GM13976 (cell line): ENCODE measurements at regions not wholly inside any gene's neighbourhood (a gene's known extent, or its start where the extent isn't known, plus 50 kb on each side); places are given as distances from the start of the nearest gene placed in this dataset.

Source experiments
- DNase-seq: peaks from one replicate; pipeline ENCODE4 v3.0.0; 2012; ENCODE audit warnings: low spot score
- in situ Hi-C: fragments of 300-500 bp; cut with MboI; formaldehyde crosslinking; loops from one replicate; pipeline ENCODE4 v1.12.0; 2022; ENCODE audit warnings: low sequenced_read_pairs, mixed read lengths, inconsistent platforms; ENCODE audit not compliant: unreplicated experiment
- TF ChIP-seq, protein P1 (sequence below): IDR thresholded peaks from 2 replicates; pipeline ENCODE4 v1.5.1; 2012; ENCODE audit warnings: borderline replicate concordance, mild to moderate bottlenecking; ENCODE audit not compliant: insufficient read depth; ENCODE audit errors: extremely low read depth, missing control alignments, control extremely low read depth

DNA sequence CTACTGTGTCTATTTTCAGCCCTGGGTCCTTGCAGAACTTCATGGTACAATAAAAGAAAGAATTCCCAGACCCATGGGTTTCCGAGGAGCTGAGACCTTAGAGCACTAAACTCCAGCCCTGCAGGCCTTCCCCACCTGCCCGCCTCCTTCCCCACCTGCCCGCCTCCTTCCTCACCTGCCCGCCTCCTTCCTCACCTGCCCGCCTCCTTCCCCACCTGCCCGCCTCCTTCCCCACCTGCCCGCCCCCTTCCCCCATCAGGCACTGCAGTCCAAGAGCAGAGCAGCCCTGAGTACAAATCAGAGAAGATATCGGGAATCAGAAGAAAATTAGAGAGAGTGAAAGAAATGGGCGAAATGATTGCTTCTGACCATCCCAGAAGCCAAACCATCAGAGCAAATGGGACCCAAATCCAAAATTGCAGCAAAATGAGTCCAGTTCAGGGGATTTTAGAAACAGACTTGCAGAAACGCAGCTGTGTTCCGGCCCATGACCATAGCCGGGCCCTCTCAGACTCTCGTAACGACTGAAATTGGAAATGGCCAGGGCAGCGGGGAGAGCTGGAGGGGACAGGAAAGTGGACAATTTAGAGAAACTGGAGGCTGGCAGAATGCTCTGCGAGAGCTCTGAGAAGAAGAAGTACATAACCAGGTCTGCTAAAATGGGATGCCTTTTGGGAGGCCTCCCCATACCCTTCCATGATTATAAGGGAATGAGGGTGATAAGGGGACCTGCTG lies 568.4 kb downstream of the TCERG1L start:
- in situ Hi-C loops, result no loop called here
- TF ChIP-seq, protein P1, sequence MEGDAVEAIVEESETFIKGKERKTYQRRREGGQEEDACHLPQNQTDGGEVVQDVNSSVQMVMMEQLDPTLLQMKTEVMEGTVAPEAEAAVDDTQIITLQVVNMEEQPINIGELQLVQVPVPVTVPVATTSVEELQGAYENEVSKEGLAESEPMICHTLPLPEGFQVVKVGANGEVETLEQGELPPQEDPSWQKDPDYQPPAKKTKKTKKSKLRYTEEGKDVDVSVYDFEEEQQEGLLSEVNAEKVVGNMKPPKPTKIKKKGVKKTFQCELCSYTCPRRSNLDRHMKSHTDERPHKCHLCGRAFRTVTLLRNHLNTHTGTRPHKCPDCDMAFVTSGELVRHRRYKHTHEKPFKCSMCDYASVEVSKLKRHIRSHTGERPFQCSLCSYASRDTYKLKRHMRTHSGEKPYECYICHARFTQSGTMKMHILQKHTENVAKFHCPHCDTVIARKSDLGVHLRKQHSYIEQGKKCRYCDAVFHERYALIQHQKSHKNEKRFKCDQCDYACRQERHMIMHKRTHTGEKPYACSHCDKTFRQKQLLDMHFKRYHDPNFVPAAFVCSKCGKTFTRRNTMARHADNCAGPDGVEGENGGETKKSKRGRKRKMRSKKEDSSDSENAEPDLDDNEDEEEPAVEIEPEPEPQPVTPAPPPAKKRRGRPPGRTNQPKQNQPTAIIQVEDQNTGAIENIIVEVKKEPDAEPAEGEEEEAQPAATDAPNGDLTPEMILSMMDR, result no peak
- DNase-seq, result no peak

DNA sequence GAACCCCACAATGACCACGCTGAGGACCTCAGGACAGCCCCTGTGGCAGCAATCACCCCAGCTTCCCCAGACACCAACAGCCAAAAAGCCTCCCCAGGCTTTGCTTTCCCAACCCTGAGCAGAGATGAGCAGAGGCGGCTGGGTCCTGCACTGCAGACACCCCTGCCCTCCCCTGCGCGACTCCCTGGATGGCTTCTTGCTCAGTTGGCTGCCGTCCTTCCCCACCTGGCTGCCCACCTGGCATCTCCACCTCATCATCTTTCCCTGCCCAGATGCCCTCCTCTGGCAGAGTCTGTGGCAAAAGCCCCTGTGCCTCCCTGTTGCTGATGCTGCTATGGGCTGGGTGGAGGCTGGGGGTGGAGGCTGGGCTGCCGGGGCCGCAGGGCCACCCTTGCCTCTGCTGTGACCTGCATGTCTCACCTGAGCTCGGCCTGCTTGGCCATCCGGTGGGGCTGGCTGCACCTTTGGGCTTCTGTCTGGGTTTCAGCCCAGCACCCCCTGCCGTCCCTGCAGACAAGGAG lies 567.7 kb downstream of the TCERG1L start:
- in situ Hi-C loops, result no loop called here
- TF ChIP-seq, protein P1, result no peak
- no peak for DNase-seq

- TF ChIP-seq, protein P1, result no peak
- DNase-seq, result no peak
- in situ Hi-C loops, result no loop called here
These were observed 566.9 kb downstream of the TCERG1L start for GRCh38 chr10:130744631-130745030.

DNA sequence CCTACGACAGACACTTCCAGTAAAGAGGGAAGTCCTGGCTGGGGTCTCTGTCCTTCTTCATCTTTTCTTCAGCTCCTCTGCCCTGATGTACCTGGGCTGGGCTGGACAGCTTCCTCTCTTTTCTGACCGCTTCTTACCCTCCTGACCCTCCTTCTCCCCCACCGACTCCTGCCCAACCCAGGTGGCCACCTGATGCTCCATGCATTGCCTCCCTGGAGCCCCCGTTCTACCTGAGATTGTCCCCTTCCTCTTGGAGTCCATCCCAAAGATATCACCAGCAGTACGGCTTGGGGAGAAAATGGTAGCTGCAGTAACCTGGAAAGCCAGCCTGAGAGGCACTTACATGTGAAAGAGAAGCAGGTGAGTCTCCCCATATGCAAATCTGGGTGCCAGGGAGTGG lies 566.3 kb downstream of the TCERG1L start:
- TF ChIP-seq, protein P1, result no peak
- DNase-seq, result no peak
- in situ Hi-C loops, result no loop called here

DNA sequence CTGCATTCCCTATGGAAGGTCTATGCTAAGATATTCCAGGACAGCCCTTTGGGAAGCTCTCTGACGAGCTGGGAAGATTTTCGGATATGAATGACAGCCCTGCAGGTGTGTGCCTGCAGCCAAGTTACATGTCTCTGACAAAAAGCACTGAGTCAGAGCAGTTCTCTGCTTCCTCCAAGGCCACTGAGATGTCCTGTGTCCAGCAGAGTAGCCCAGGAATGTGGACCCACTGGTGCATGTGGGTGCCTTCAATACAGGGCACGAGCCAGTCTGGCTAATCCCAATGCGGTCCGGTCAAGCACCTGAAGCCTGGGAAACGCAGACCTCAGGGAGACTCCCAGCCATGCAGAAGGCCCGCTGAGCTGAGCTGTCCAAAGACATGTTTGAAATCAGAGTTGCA lies 565.7 kb downstream of the TCERG1L start:
- no peak for DNase-seq
- in situ Hi-C loops, result no loop called here
- TF ChIP-seq, protein P1, result no peak

GRCh38 chr10:130746311-130746710 lies 565.2 kb downstream of the TCERG1L start:
- DNase-seq, result no peak
- in situ Hi-C loops, result no loop called here
- TF ChIP-seq, protein P1, result no peak
